Amniotic epithelial cell (primary cell): ENCODE measurements at regions not wholly inside any gene's neighbourhood (a gene's known extent, or its start where the extent isn't known, plus 50 kb on each side); places are given as distances from the start of the nearest gene placed in this dataset.

Experiments used
- DNase-seq: peaks from one replicate; pipeline ENCODE4 v3.0.0-alpha.2; 2010; ENCODE audit warnings: low read depth

DNA sequence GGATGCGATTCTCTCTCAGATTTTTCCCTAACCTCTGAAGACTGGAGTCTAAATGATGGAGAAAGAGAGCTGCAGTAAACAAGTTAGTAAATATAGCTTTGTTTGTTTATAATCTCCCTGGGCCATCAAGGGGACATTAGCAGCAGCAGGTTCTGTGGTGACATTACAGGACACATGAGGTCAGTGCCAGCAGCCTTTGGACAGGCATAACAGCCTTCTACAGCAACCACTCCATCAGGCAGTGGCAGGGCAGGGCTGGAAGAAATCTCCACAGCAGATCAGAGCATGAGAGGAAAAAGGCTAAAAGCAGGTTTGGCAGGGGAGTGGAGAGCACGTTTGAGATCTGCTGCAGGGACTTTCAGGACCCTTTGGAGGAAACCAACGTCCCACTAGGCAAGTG lies 127.6 kb upstream of the ACP3 start:
- DNase-seq: no peak

DNA sequence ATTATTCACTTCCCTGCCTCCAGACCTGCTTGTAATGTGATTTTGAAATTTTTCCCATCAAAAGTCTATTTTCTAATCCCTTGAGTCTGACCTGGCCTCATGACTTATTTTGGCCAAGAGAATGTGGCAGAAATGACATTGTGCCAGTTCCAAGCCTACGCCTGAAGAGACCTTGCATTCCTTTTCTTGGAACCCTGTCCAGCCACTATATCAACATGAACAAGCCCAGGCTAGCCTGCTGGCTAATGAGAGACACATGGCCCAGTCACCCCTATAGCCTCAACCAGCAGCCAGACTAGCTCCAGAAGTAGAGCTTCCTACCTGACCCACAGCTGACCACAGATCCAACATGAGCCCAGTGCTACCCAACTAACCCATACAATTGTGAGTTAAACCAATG lies 121.1 kb upstream of the ACP3 start:
- no peak for DNase-seq

DNA sequence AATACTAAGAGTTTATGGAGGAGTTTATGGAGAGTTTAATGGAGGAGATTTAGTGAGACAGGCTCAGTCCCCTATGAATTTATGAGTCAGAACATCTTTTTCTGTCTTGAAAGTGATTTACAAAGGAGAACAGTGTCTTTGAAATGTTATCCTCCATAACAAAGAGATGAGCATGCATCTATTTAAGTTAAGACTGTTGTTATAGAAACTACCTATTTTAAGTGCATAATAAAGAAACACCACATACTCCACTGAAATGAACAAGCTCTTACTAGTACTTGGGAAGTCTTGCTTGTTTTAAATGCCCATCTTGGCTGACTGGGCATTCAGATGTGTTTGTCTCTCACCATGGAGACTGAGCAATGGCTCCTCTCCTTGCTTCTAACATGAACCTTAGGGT lies 118.7 kb upstream of the ACP3 start:
- no peak for DNase-seq

GRCh38 chr3:132199451-132199850 lies 117.8 kb upstream of the ACP3 start:
- no peak for DNase-seq

- no peak for DNase-seq
Measured at GRCh38 chr3:132202586-132202985, 114.6 kb upstream of the ACP3 start.

DNA sequence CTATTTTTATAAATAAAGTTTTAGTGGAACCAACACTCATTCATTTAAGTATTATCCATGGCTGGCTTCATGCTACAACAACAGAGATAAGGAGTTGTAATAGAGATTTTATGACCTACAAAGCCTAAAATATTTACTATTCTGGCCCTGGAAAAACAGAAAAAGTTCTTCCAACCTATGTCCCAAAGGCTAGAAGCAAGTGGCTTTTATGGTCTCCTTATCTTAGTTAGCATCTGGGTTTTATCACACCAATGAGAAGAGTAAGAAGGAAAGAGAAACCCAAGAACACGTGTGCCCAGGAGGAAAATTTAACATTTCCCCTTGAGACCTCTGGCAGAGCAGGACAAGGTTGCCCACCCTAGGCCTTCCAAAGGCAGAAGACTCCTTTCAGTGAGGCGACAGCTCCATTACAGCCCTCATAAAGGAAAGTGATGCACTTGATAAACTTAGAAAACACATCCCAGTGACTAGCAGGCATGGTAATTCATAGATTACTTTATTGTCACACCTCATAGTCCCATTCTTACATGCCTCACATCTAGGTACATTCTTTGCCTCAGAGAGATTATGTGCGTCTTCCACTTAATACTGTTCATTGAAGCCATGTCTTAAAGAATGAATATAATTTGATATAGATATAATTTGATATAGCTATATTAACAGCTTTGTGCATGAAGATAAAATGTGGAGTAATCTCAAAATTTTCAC lies 113.2 kb upstream of the ACP3 start:
- no peak for DNase-seq

DNA sequence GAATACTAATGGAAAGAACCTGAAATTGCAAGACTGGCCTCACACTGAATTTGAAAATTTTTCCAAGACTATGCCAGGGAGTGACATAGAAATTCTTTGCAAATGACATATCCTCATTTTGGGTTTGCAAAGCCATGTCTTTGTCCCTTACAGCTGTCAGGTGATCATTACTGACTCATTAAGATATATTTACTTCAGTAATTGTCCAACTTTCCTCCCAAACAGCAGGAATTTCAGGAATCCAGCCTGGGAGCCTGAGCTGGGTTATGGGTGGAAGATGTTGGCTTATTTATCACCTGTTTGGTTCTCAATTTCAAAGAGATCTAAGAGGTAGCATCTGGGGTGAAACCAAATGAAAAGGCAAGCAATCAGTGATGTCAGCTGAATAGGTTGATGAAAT lies 111.6 kb upstream of the ACP3 start:
- no peak for DNase-seq

- DNase-seq: no peak
Measured at GRCh38 chr3:132209855-132210254, 107.4 kb upstream of the ACP3 start.

GRCh38 chr3:132210476-132211346 lies 106.5 kb upstream of the ACP3 start:
- DNase-seq: no peak

GRCh38 chr3:132211896-132212295 lies 105.3 kb upstream of the ACP3 start:
- DNase-seq: peak; percentile 57

GRCh38 chr3:132218817-132219755 lies 98.1 kb upstream of the ACP3 start:
- DNase-seq: no peak

DNA sequence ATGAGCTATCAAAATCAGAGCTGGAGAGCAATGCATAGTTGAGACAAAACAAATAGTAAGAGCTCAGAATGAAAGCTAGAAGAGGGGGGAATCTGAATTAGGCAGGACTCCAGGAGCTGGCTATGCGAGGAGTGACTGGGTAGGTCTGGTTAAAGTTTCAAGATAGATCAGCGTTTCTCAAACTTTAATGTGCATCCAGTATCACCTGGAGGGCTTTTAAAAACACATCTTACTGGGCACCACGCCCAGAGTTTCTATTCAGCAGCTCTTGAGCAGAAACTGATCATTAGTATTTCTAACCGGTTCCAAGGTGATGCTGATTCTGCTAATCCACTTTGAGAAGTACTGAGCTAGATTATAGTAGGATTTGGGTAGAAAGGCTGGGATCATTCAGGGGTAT lies 96.2 kb upstream of the ACP3 start:
- DNase-seq: no peak

- DNase-seq: no peak
Measured at GRCh38 chr3:132222868-132223538, 94.2 kb upstream of the ACP3 start.

- peak; percentile 22 for DNase-seq
Measured at GRCh38 chr3:132225664-132226063, 91.5 kb upstream of the ACP3 start.

DNA sequence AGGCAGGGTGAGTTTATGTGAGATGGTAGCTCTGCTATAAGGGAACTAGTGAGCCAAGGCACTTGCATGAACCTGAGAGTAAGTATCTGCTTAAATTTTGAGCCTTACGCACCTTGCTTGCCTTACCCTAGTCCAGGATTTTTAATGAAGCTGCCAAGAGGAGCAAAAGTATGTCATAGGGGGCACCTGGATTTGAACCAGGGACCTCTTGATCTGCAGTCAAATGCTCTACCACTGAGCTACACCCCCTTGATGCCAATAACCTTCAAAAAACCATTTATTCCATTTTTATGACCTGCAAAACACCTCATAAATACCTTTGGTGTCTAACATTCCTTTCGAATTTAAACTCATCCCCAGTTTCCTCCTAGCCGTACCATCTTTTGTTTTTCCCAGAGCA lies 88.3 kb upstream of the ACP3 start:
- DNase-seq: no peak

- DNase-seq: no peak
Measured at GRCh38 chr3:132229641-132230040, 87.6 kb upstream of the ACP3 start.

GRCh38 chr3:132230156-132231000 lies 86.8 kb upstream of the ACP3 start:
- no peak for DNase-seq

- DNase-seq: peak; percentile 46
Measured at GRCh38 chr3:132231633-132232032, 85.6 kb upstream of the ACP3 start.

DNA sequence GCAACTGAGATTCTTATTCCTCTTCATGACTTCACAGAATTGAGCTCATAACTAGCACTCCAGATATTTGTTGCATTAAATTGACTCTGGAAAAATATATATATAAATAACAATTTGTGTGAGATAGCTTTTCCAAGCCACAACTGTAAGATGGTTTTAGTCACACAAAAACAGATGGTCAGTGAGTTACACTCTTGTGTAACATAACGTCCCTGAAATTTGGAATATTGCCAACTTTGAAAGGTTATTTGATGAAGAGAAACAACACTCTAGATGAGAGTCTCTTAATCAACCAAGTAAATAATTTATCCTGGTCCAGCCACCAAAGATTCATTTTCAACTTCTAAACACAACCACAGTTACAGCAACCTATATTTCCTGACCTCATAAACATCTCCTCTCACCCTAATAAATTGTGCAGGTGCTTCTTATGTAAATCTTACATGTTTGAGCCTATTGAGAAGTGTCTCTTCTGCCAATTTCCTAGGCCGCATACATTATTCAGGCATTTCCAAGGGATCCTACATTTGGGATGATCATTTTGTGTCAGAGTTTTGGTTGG lies 84.9 kb upstream of the ACP3 start:
- no peak for DNase-seq
